SK-N-SH (cell line): ENCODE measurements at regions not wholly inside any gene's neighbourhood (a gene's known extent, or its start where the extent isn't known, plus 50 kb on each side); places are given as distances from the start of the nearest gene placed in this dataset.

Experiments used
- CTCF ChIA-PET: fragments of 300-600, 350-600 bp; formaldehyde crosslinking; extraction: SDS; loops from one replicate; lab custom pipeline; 2021; lab: Yijun Ruan, JAX
- POLR2A ChIA-PET: fragments of 350-600 bp; sonication (Branson Sonifier 250); formaldehyde crosslinking; extraction: SDS; loops from one replicate; lab custom pipeline; 2020; ENCODE audit warnings: antibody characterized with exemption, inconsistent platforms; lab: Yijun Ruan, JAX
- DNase-seq: peaks from one replicate; pipeline ENCODE4 v3.0.0; 2012
- H2AFZ ChIP-seq: fragments of 200-600 bp; sonication (generic); 2 replicates; pipeline ENCODE4 v1.8.1; 2016; ENCODE audit warnings: antibody characterized with exemption, mild to moderate bottlenecking, low read depth
- H3F3A ChIP-seq: fragments of 200-600 bp; sonication (generic); replicated peaks from 2 replicates; pipeline ENCODE3; 2016; ENCODE audit warnings: antibody characterized with exemption, mild to moderate bottlenecking; ENCODE audit not compliant: insufficient read depth
- H3K27ac ChIP-seq, 2 experiments: fragments of 200-500 bp in 1 of 2; fragments of 200-600 bp in 1 of 2; sonication (Bioruptor generic) in 1 of 2; sonication (generic), shearing (Covaris generic) in 1 of 2; 2 replicates each; pipeline versions ENCODE4 v1.5.1 to v1.6.1; 2014 to 2016; ENCODE audit warnings: low read depth in 2 of 2, inconsistent platforms in 1 of 2, low read length in 1 of 2, mild to moderate bottlenecking in 1 of 2, mixed read lengths in 1 of 2
- H3K27me3 ChIP-seq: fragments of 200-600 bp; sonication (generic), shearing (Covaris generic); 2 replicates; pipeline ENCODE4 v1.6.1; 2016; ENCODE audit warnings: mixed run types; ENCODE audit not compliant: insufficient read depth
- H3K36me3 ChIP-seq, 2 experiments: fragments of 200-500 bp in 1 of 2; fragments of 200-600 bp in 1 of 2; sonication (Bioruptor generic) in 1 of 2; sonication (generic) in 1 of 2; replicated peaks in 1 of 2; 2 replicates each; pipeline versions ENCODE3 to v1.5.1; 2014 to 2016; ENCODE audit warnings: low read length in 1 of 2, mild to moderate bottlenecking in 1 of 2; ENCODE audit not compliant: insufficient read depth in 2 of 2, control insufficient read depth in 1 of 2
- H3K4me1 ChIP-seq, 2 experiments: fragments of 200-500 bp in 1 of 2; fragments of 200-600 bp in 1 of 2; sonication (Bioruptor generic) in 1 of 2; sonication (generic), shearing (Covaris generic) in 1 of 2; 2 replicates each; pipeline versions ENCODE4 v1.5.1 to v1.6.1; 2014 to 2016; ENCODE audit warnings: low read depth in 1 of 2, low read length in 1 of 2, mixed run types in 1 of 2; ENCODE audit not compliant: insufficient read depth in 2 of 2, control insufficient read depth in 1 of 2
- H3K4me2 ChIP-seq: fragments of 200-600 bp; sonication (generic), shearing (Covaris generic); 2 replicates; pipeline ENCODE4 v1.6.1; 2017; ENCODE audit warnings: mixed run types
- H3K4me3 ChIP-seq, 2 experiments: fragments of 200-500 bp in 1 of 2; fragments of 200-600 bp in 1 of 2; sonication (Bioruptor generic) in 1 of 2; sonication (generic), shearing (Covaris generic) in 1 of 2; 2 replicates each; pipeline versions ENCODE4 v1.5.1 to v1.8.1; 2014 to 2016; ENCODE audit warnings: low read depth in 2 of 2, inconsistent platforms in 1 of 2, low read length in 1 of 2, mild to moderate bottlenecking in 1 of 2, mixed read lengths in 1 of 2, moderate library complexity in 1 of 2
- H3K79me2 ChIP-seq: fragments of 200-600 bp; sonication (generic); 2 replicates; pipeline ENCODE4 v1.8.1; 2017; ENCODE audit warnings: mild to moderate bottlenecking; ENCODE audit not compliant: insufficient read depth
- H3K9ac ChIP-seq: fragments of 200-600 bp; sonication (generic); 2 replicates; pipeline ENCODE4 v1.6.1; 2017; ENCODE audit warnings: mixed run types
- H3K9me2 ChIP-seq: fragments of 200-600 bp; sonication (generic); 2 replicates; pipeline ENCODE4 v1.6.1; 2017; ENCODE audit warnings: mixed run types
- H3K9me3 ChIP-seq: fragments of 200-600 bp; sonication (generic); 2 replicates; pipeline ENCODE4 v1.6.1; 2017; ENCODE audit warnings: mixed run types, mild to moderate bottlenecking, moderate library complexity
- H4K20me1 ChIP-seq: fragments of 200-600 bp; sonication (generic); 2 replicates; pipeline ENCODE4 v1.6.1; 2017; ENCODE audit warnings: mild to moderate bottlenecking, mixed run types; ENCODE audit not compliant: insufficient read depth
- EP300 ChIP-seq, 2 experiments: IDR thresholded peaks; 2 replicates each; pipeline versions ENCODE4 v1.4.0 to v1.6.1; 2012; ENCODE audit warnings: borderline replicate concordance in 1 of 2, low read depth in 1 of 2, low read length in 1 of 2
- EZH2phosphoT487 ChIP-seq: fragments of 200-600 bp; sonication (generic); IDR thresholded peaks from 2 replicates; pipeline ENCODE4 v1.6.1; 2017; ENCODE audit warnings: low read depth, mixed run types, mild to moderate bottlenecking, antibody characterized with exemption, moderate library complexity, borderline replicate concordance
- FOSL2 ChIP-seq: IDR thresholded peaks from 2 replicates; pipeline ENCODE4 v1.4.0; 2012; ENCODE audit warnings: low read depth, mild to moderate bottlenecking, moderate library complexity, borderline replicate concordance
- GABPA ChIP-seq: IDR thresholded peaks from 2 replicates; pipeline ENCODE4 v1.4.0; 2012; ENCODE audit warnings: low read depth, mild to moderate bottlenecking
- IRF3 ChIP-seq: fragments of 150-350 bp; IDR thresholded peaks from 2 replicates; pipeline ENCODE4 v1.6.1; 2016; ENCODE audit warnings: mild to moderate bottlenecking, low read depth, low read length
- MEF2A ChIP-seq: IDR thresholded peaks from 2 replicates; pipeline ENCODE4 v1.4.0; 2012; ENCODE audit warnings: low read depth, borderline replicate concordance
- MXI1 ChIP-seq: IDR thresholded peaks from 2 replicates; pipeline ENCODE4 v1.6.1; 2012; ENCODE audit warnings: mild to moderate bottlenecking, low read depth, low read length, improper control_type of control experiment
- REST ChIP-seq: IDR thresholded peaks from 2 replicates; pipeline ENCODE4 v1.6.1; 2012; ENCODE audit warnings: mild to moderate bottlenecking, low read depth, low read length, moderate library complexity
- RXRA ChIP-seq: IDR thresholded peaks from 2 replicates; pipeline ENCODE4 v1.4.0; 2012; ENCODE audit warnings: low read depth, mild to moderate bottlenecking, borderline replicate concordance
- SIN3A ChIP-seq: IDR thresholded peaks from 2 replicates; pipeline ENCODE4 v1.6.1; 2012; ENCODE audit warnings: low read depth, mild to moderate bottlenecking, low read length, moderate library complexity, borderline replicate concordance
- SMC3 ChIP-seq: IDR thresholded peaks from 2 replicates; pipeline ENCODE4 v1.6.1; 2012; ENCODE audit warnings: low read depth, low read length, improper control_type of control experiment
- TAF1 ChIP-seq: IDR thresholded peaks from 2 replicates; pipeline ENCODE4 v1.6.1; 2012; ENCODE audit warnings: low read depth, mild to moderate bottlenecking, low read length, moderate library complexity, borderline replicate concordance
- TCF12 ChIP-seq: IDR thresholded peaks from 2 replicates; pipeline ENCODE4 v1.4.0; 2012
- TEAD4 ChIP-seq: IDR thresholded peaks from 2 replicates; pipeline ENCODE4 v1.4.0; 2012; ENCODE audit warnings: mild to moderate bottlenecking, borderline replicate concordance; ENCODE audit not compliant: insufficient read depth
- USF2 ChIP-seq: fragments of 150-350 bp; IDR thresholded peaks from 2 replicates; pipeline ENCODE4 v1.6.1; 2017; ENCODE audit warnings: antibody characterized with exemption, low read length, low read depth, borderline replicate concordance
- WGBS: methylation state at CpG from one replicate; pipeline ENCODE4 v1.1.6; 2017; ENCODE audit warnings: low lambda C conversion rate; 5-methylcytosine and 5-hydroxymethylcytosine counted together
- TF ChIP-seq, protein P1 (sequence below): IDR thresholded peaks from 2 replicates; pipeline ENCODE4 v1.4.0; 2012; ENCODE audit warnings: low read depth, borderline replicate concordance
- TF ChIP-seq, protein P2 (sequence below): IDR thresholded peaks from 2 replicates; pipeline ENCODE4 v1.4.0; 2012; ENCODE audit warnings: low read depth, borderline replicate concordance

DNA sequence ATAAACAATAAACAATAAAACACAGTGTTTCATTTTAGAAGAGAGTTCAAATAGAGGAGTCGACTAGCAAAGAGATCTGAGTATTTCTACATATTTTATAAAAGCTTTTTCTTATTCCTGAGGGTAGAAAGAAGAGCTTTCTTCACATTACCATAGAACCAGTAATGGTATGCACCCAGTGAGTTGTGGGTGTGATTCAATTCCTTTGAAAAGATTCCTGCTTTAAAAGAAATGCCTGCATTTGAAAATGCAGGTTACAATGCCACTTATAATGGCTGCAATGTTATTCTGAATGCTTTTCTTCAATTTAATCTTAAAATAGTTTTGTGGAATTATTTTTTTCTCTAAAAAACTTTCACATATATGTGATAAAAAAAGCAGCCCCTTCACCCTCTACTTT is 178.1 kb downstream of the CDC14C start:
- H3K27me3 ChIP-seq, result no peaks in the 10 kb centered on the region
- ChIA-PET POLR2A (no interaction called here), CTCF (no interaction called here)
- H3K9me3 ChIP-seq, result no peaks in the 10 kb centered on the region
- H3K4me1 ChIP-seq, result no peaks in the 10 kb centered on the region
- H3K9me2 ChIP-seq, result no peaks in the 10 kb centered on the region
- H3K4me3 ChIP-seq, result no peak overlapping the region
- H4K20me1 ChIP-seq, result no peaks in the 10 kb centered on the region
- DNase-seq, result no peak
- H3K4me2 ChIP-seq, result no peak overlapping the region
- H3K36me3 ChIP-seq, result no peaks in the 10 kb centered on the region
- no peaks in the 10 kb centered on the region for H3F3A ChIP-seq
- no peak overlapping the region for H3K27ac ChIP-seq
- no peaks in the 10 kb centered on the region for H3K79me2 ChIP-seq
- H2AFZ ChIP-seq, result no peak overlapping the region
- no peak overlapping the region for H3K9ac ChIP-seq
- 0% methylated on average over 1 of the region's 1 CpG for WGBS
- TF ChIP-seq EZH2phosphoT487 (no peak), GABPA (no peak), IRF3 (no peak), RXRA (no peak), REST (no peak), TAF1 (no peak), MXI1 (no peak), TCF12 (no peak), SIN3A (no peak), USF2 (no peak), MEF2A (no peak), FOSL2 (no peak), EP300 (IDR thresholded peaks at IDR 0.05; ENCODE audit: borderline replicate concordance in 1 of 2, low read depth in 1 of 2, low read length in 1 of 2) (no peak), SMC3 (no peak), TEAD4 (no peak)
- TF ChIP-seq, protein P1, sequence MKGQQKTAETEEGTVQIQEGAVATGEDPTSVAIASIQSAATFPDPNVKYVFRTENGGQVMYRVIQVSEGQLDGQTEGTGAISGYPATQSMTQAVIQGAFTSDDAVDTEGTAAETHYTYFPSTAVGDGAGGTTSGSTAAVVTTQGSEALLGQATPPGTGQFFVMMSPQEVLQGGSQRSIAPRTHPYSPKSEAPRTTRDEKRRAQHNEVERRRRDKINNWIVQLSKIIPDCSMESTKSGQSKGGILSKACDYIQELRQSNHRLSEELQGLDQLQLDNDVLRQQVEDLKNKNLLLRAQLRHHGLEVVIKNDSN, result no peak
- TF ChIP-seq, protein P2, sequence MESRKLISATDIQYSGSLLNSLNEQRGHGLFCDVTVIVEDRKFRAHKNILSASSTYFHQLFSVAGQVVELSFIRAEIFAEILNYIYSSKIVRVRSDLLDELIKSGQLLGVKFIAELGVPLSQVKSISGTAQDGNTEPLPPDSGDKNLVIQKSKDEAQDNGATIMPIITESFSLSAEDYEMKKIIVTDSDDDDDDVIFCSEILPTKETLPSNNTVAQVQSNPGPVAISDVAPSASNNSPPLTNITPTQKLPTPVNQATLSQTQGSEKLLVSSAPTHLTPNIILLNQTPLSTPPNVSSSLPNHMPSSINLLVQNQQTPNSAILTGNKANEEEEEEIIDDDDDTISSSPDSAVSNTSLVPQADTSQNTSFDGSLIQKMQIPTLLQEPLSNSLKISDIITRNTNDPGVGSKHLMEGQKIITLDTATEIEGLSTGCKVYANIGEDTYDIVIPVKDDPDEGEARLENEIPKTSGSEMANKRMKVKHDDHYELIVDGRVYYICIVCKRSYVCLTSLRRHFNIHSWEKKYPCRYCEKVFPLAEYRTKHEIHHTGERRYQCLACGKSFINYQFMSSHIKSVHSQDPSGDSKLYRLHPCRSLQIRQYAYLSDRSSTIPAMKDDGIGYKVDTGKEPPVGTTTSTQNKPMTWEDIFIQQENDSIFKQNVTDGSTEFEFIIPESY, result no peak
